GM19395 (cell line): ENCODE measurements at regions not wholly inside any gene's neighbourhood (a gene's known extent, or its start where the extent isn't known, plus 50 kb on each side); places are given as distances from the start of the nearest gene placed in this dataset.
"Not testable (repeated sequence)": the region's sequence is repeated elsewhere in the genome, so short reads cannot be mapped to it uniquely, and the experiment has no call there.

Source experiments
- ATAC-seq: cut with Tn5 transposase; IDR thresholded peaks from one replicate; pipeline ENCODE4 v1.9.1; 2021; ENCODE audit warnings: mild to moderate bottlenecking, moderate library complexity; ENCODE audit not compliant: unreplicated experiment

- ATAC-seq: no peak
Measured at GRCh38 chr2:230593765-230594164, 118.9 kb upstream of the CAB39 start.

GRCh38 chr2:230594286-230594840, 118.3 kb upstream of the CAB39 start:
- no peak for ATAC-seq

- ATAC-seq: no peak
Measured at GRCh38 chr2:230599853-230600252, 112.8 kb upstream of the CAB39 start.

GRCh38 chr2:230600285-230600684, 112.4 kb upstream of the CAB39 start:
- ATAC-seq: no peak

- no peak for ATAC-seq
Measured at GRCh38 chr2:230600881-230601280, 111.8 kb upstream of the CAB39 start.

- peak; percentile 71 for ATAC-seq
Measured at GRCh38 chr2:230601510-230601909, 111.1 kb upstream of the CAB39 start.

GRCh38 chr2:230602562-230603230, 109.9 kb upstream of the CAB39 start:
- peak; percentile 63 for ATAC-seq

GRCh38 chr2:230603317-230603716, 109.3 kb upstream of the CAB39 start:
- ATAC-seq: not testable (repeated sequence)

GRCh38 chr2:230604158-230604557, 108.5 kb upstream of the CAB39 start:
- ATAC-seq: not testable (repeated sequence)

GRCh38 chr2:230614040-230614439, 98.6 kb upstream of the CAB39 start:
- no peak for ATAC-seq

- peak; percentile 86 for ATAC-seq
Measured at GRCh38 chr2:230614913-230615332, 97.7 kb upstream of the CAB39 start.

- not testable (repeated sequence) for ATAC-seq
Measured at GRCh38 chr2:230617256-230617706, 95.4 kb upstream of the CAB39 start.

- ATAC-seq: no peak
Measured at GRCh38 chr2:230619491-230619890, 93.2 kb upstream of the CAB39 start.

GRCh38 chr2:230625220-230625619, 87.4 kb upstream of the CAB39 start:
- ATAC-seq: not testable (repeated sequence)

- not testable (repeated sequence) for ATAC-seq
Measured at GRCh38 chr2:230627091-230627490, 85.6 kb upstream of the CAB39 start.

- no peak for ATAC-seq
Measured at GRCh38 chr2:230627806-230628724, 84.6 kb upstream of the CAB39 start.

- no peak for ATAC-seq
Measured at GRCh38 chr2:230631470-230631869, 81.2 kb upstream of the CAB39 start.

- ATAC-seq: no peak
Measured at GRCh38 chr2:230634146-230634545, 78.5 kb upstream of the CAB39 start.

GRCh38 chr2:230634721-230635313, 77.8 kb upstream of the CAB39 start:
- ATAC-seq: not testable (repeated sequence)

- ATAC-seq: peak; percentile 61
Measured at GRCh38 chr2:230636684-230637271, 75.9 kb upstream of the CAB39 start.

- ATAC-seq: not testable (repeated sequence)
Measured at GRCh38 chr2:230637486-230637885, 75.2 kb upstream of the CAB39 start.
